Adrenal gland (tissue), 5 donors: ENCODE measurements at regions not wholly inside any gene's neighbourhood (a gene's known extent, or its start where the extent isn't known, plus 50 kb on each side); places are given as distances from the start of the nearest gene placed in this dataset.

Experiments
- POLR2A ChIP-seq, 2 donors: fragments of 450-650 bp; IDR thresholded peaks; one replicate each; pipeline ENCODE4 v1.6.1; 2017; ENCODE audit warnings: antibody characterized with exemption in 2 of 2, mild to moderate bottlenecking in 2 of 2, moderate library complexity in 1 of 2
- TF ChIP-seq, protein P1 (sequence below), 6 experiments: fragments of 450-650 bp in 4 of 6; fragments of 200-600 bp in 2 of 6; sonication (generic) in 1 of 6; IDR thresholded peaks; 1 replicate in 5 of 6; 2 replicates in 1 of 6; pipeline versions ENCODE4 v1.5.1 to v1.8.0; 2016 to 2021; ENCODE audit warnings: antibody characterized with exemption in 6 of 6, mild to moderate bottlenecking in 2 of 6, moderate library complexity in 1 of 6
- donor health status: DM: no; HTN: no; CAD: no.

DNA sequence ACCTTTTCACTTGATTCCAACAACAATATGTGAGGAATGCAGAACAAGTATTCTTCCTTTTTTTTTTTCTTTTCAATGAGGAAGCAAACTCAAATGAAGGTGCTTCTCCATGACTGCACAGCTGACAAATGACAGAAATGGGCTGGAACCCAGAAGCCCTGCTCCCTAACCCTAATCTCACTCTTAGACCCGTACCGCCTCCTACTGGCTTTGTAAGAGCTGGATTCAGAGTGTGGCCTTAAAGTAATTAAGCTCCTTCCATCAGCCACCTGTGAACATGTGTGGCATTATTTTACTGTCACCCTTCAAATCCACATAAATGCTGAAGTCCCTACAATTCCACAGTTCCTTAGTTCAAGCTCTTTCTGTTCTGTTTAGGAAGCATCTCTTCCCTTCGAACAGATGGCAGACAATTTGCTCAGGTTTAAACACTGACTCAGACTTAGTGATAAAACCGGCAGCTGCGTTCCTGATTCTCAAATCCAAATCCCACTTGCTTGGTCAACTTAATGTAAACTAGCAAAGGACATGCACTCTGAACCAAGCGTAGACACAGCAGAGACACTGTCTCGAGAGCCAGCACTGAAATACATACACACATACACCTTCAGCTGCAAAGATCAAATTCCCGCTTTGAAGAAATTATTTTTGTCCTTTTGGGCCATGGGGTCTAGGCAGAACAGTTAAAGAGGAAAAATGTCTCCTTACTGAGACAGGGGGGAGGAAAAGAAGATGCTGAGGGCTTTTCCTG is 316.7 kb upstream of the TLE4 start:
- TF ChIP-seq, protein P1, sequence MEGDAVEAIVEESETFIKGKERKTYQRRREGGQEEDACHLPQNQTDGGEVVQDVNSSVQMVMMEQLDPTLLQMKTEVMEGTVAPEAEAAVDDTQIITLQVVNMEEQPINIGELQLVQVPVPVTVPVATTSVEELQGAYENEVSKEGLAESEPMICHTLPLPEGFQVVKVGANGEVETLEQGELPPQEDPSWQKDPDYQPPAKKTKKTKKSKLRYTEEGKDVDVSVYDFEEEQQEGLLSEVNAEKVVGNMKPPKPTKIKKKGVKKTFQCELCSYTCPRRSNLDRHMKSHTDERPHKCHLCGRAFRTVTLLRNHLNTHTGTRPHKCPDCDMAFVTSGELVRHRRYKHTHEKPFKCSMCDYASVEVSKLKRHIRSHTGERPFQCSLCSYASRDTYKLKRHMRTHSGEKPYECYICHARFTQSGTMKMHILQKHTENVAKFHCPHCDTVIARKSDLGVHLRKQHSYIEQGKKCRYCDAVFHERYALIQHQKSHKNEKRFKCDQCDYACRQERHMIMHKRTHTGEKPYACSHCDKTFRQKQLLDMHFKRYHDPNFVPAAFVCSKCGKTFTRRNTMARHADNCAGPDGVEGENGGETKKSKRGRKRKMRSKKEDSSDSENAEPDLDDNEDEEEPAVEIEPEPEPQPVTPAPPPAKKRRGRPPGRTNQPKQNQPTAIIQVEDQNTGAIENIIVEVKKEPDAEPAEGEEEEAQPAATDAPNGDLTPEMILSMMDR (IDR thresholded peaks at IDR 0.05): no peak
- TF ChIP-seq POLR2A (IDR thresholded peaks at IDR 0.05): no peak
